HS-5 (cell line): ENCODE measurements at regions not wholly inside any gene's neighbourhood (a gene's known extent, or its start where the extent isn't known, plus 50 kb on each side); places are given as distances from the start of the nearest gene placed in this dataset.
"Not testable (repeated sequence)": the region's sequence is repeated elsewhere in the genome, so short reads cannot be mapped to it uniquely, and the experiment has no call there.

Experiments
- DNase-seq: peaks from one replicate; pipeline ENCODE4 v3.0.0-alpha.2; 2012; ENCODE audit warnings: low read depth

- no peak for DNase-seq
Observed at GRCh38 chr11:88061111-88061510, 114.1 kb downstream of the RAB38 start.

- DNase-seq = no peak
Observed at GRCh38 chr11:88059326-88059725, 115.9 kb downstream of the RAB38 start.

DNA sequence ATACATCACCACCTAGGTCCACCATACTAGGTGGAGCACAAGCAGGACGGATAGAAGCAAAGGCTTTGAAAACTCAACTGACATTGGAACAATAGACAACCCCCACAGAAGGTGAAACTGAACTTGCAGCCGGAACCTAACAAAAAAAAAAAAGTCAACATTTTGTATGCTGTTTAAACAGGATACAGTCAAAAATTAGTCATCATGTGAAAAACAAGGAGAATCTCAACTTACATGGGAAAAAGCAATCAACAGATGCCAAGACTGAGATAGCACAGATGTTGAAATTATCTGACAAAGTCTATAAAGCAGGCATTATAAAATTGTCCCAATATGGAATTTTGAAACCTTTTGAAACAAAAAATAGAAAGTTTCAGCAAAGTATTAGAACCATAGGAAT, 123.8 kb downstream of the RAB38 start:
- DNase-seq = no peak

DNA sequence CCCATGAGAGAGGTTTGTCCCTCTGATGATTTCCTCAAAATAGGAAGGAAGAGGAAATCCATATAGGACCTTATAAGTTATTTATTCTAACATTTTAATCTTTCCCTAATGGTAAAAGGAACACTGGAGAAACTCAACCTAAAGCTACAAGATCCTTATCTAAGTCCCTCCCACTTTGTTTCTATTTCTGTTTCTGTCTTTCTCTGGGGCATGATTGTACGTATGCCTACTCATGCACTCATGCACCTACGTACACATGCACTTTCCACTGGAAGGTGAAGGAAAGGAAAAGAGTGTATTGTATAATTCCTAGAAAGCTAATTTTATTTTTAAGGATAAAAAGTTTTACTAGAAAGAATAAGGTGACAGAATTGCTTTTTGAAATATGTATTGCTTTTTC, 125.0 kb downstream of the RAB38 start:
- no peak for DNase-seq

DNA sequence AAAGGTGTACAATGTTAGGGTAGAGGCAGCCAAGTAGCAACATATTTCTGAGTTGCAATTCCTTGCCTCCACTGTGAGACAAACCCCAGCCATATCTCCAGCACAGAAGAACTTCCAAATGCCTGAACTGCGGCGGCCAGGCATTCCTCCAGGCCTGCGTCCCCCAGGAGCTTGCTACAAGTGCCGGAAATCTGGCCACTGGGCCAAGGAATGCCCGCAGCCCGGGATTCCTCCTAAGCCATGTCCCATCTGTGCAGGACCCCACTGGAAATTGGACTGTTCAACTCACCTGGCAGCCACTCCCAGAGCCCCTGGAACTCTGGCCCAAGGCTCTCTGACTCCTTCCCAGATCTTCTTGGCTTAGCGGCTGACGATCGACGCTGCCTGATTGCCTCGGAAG, 130.0 kb downstream of the RAB38 start:
- not testable (repeated sequence) for DNase-seq

DNA sequence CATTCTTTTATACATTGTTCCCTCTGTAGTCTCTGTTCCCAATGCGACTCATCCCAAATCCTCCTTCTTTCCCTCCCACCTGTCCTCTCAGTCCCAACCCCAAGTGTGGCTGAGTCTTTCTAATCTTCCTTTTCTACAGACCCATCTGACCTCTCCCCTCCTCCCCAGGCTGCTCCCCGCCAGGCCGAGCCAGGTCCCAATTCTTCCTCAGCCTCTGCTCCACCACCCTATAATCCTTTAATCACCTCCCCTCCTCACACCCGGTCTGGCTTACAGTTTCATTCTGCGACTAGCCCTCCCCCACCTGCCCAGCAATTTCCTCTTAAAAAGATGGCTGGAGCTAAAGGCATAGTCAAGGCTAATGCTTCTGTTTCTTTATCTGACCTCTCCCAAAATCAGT, 130.6 kb downstream of the RAB38 start:
- DNase-seq = not testable (repeated sequence)

GRCh38 chr11:88043149-88043548, 132.1 kb downstream of the RAB38 start:
- DNase-seq = no peak

GRCh38 chr11:88042647-88043046, 132.6 kb downstream of the RAB38 start:
- no peak for DNase-seq

DNA sequence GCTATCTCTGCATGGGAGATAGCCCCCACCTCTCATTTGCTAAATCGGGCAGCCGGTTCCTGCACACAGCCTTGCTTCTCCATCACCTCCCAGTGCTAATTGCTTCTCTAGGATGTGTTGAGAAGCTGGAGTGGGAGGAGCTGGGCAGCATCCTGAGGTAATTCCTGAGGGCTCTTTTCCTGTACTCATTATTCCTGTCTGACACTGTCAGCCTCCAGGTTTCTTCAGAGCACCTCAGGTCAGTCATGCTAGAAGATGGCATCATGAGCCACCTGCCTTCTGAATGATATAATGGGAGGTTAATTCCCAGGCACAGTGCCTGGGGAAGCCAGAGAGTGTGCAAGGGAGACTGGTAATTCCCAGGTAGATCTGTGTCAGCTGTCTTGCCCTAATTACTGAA, 133.0 kb downstream of the RAB38 start:
- no peak for DNase-seq

- DNase-seq = no peak
Observed at GRCh38 chr11:88041679-88042078, 133.6 kb downstream of the RAB38 start.

DNA sequence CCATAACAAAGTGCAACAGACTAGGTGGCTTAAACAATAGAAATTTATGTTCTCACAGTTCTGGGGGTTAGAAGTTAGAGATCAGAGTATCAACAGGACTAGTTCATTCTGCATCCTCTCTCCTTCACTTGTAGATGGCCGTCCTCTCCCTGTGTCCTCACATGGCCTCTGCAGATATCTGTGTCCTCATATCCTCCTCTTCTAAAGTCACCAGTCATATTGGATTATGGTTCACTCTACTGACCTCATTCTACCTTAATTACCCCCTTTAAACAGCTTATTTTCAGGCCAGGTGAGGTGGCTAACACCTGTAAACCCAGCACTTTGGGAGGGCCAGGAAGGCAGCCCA, 135.1 kb downstream of the RAB38 start:
- DNase-seq = no peak

- no peak for DNase-seq
Observed at GRCh38 chr11:88039476-88040147, 135.6 kb downstream of the RAB38 start.

DNA sequence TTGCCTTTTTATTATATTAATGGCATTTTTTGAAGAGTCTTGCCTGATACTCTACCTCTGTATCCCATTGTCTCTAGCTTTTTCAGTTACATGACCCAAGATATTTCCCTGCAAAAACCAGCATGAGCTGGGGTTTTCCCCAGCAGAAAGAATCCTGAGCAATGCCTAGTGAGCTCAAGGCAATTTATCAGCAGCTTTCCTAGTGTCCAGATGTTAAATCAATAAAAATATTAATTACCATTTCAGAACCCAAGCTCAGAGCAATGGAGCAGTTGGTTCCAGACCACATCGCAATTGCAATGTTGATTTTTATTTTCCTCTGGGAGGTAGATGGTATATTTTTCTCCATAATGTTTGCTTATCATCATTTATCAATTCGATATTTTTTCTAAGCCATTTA, 137.2 kb downstream of the RAB38 start:
- no peak for DNase-seq

- DNase-seq = no peak
Observed at GRCh38 chr11:88036701-88037100, 138.5 kb downstream of the RAB38 start.

DNA sequence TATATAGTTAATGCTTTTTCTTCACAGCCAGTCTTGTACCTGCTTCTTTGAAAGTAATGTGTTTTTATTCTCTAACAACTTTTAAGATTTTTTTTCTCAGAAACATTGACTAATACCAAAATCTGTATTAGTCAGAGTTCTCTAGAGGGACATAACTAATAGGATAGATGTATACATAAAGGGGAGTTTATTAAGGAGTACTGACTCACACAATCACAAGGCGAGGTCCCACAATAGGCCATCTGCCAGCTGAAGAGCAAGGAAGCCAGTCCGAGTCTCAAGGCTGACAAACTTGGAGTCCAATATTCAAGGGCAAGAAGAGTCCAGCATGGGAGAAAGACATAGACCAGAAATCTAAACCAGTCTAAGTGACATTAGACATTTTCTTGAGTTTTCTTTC, 140.0 kb downstream of the RAB38 start:
- no peak for DNase-seq

- no peak for DNase-seq
Observed at GRCh38 chr11:88017666-88018065, 157.6 kb downstream of the RAB38 start.

GRCh38 chr11:88016392-88017170, 158.7 kb downstream of the RAB38 start:
- DNase-seq = peak; percentile 63

DNA sequence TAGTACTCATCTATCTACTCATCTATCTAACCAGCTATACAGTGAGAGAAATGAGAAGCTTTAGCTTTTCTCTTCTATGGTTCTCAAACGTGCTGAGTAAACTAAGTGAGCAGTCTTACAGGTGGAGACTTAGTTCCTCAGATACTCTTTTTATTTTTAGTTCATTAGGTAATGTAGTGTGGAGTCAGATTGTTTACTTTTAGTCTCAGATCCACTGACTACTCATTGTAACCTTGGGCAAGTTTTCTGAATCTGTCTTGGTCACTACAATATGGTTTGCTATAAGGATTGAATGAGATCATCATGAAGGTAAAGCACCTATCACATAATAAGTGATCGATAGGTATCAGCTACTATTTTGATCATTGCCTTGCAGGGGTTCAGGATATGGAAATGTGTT, 160.1 kb downstream of the RAB38 start:
- no peak for DNase-seq

DNA sequence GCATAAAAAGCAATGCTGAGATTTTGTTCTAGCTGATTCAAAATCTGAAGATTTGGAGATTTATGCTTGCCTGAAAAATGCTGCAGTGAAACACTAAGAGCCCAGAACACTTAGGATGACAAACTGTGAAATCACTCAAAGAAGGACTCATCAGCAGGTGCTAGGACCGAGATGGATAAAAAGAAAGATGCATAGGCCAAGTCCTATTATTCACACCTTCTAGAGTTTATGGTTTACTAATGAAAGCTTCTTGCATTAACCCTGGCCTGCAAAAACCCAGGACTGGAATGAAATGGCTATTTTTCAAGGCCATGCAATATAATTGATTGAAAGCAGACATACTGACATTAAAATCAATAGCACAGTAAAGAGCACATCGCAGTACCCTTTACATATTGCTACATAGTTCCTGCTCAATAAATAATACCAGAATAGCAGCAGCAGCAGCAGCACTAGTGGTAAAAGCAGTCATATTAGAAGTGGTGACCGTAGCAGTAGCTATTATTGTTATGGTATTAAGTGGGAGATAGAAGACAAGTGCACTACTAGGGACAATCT, 161.7 kb downstream of the RAB38 start:
- no peak for DNase-seq

- no peak for DNase-seq
Observed at GRCh38 chr11:88012456-88012855, 162.8 kb downstream of the RAB38 start.

GRCh38 chr11:87976009-87976408, 199.2 kb downstream of the RAB38 start:
- DNase-seq = no peak

DNA sequence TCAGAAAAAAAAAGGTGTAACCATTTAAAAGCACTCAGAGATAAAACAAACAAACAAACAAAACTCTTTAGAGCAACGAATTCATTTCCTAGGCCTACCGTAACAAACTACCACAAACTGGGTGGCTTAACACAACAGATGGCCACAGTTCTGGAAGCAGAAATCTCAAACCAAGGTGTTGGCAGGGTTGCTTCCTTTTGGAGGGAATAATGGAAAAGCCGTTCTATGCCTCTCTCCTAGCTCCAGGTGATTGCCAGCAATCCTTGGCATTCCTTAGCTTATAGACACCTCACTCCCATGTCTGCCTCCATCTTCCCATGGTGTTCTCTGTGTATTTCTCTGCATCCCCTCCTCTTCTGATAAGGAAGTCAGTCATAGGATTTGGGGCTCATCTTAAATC, 200.4 kb downstream of the RAB38 start:
- DNase-seq = no peak

- no peak for DNase-seq
Observed at GRCh38 chr11:87972133-87972532, 203.1 kb downstream of the RAB38 start.

DNA sequence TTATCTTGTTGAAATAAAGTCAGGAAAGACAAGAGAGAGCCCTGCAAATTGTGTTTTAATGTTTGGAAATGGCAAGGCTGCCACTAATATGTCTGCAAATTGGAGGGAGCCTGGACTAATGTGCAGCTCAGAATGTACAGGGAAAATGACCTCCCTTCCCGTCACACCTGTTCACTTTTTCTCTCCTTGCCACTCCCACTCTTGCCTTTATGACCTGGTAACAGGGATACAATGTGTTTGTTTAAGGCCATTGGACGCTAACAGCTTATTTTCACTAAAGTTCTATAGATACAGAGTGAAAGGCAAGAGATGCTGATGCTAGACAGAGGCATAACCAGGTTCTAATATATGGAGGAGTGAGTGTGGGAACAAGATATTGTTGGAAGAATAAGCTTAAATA, 203.9 kb downstream of the RAB38 start:
- DNase-seq = no peak
